ENCODE measurements at regions not wholly inside any gene's neighbourhood (a gene's known extent, or its start where the extent isn't known, plus 50 kb on each side); places are given as distances from the start of the nearest gene placed in this dataset.

GRCh38 chr7:131625817-131626372, 69.5 kb upstream of the PODXL start:
- TF ChIP-seq CTCF (IDR thresholded peaks at IDR 0.05) (no peak), POLR2A (IDR thresholded peaks at IDR 0.05) (no peak), POLR2AphosphoS5 (IDR thresholded peaks at IDR 0.05; ENCODE audit: insufficient read depth in 1 of 2, low read depth in 1 of 2) (no peak)

Measured in vagina (tissue), 2 donors.